GM04504 (cell line): ENCODE measurements at regions not wholly inside any gene's neighbourhood (a gene's known extent, or its start where the extent isn't known, plus 50 kb on each side); places are given as distances from the start of the nearest gene placed in this dataset.

ENCODE experiments used
- DNase-seq: peaks from one replicate; pipeline ENCODE4 v3.0.0-alpha.2; 2012; ENCODE audit warnings: low read depth

GRCh38 chr21:23732776-23733175, 1874.5 kb downstream of the MRPL39 start:
- no peak for DNase-seq

GRCh38 chr21:23729331-23729730, 1878.0 kb downstream of the MRPL39 start:
- no peak for DNase-seq

- no peak for DNase-seq
Observed at GRCh38 chr21:23725576-23725975, 1881.7 kb downstream of the MRPL39 start.

- DNase-seq: no peak
Observed at GRCh38 chr21:23718446-23719285, 1888.6 kb downstream of the MRPL39 start.

- DNase-seq: no peak
Observed at GRCh38 chr21:23712166-23712565, 1895.1 kb downstream of the MRPL39 start.

- DNase-seq: no peak
Observed at GRCh38 chr21:23706431-23706830, 1900.8 kb downstream of the MRPL39 start.

- no peak for DNase-seq
Observed at GRCh38 chr21:23699402-23699801, 1907.9 kb downstream of the MRPL39 start.

- no peak for DNase-seq
Observed at GRCh38 chr21:23698619-23699018, 1908.7 kb downstream of the MRPL39 start.

GRCh38 chr21:23695443-23695842, 1911.8 kb downstream of the MRPL39 start:
- DNase-seq: no peak

- no peak for DNase-seq
Observed at GRCh38 chr21:23694390-23694789, 1912.9 kb downstream of the MRPL39 start.

- DNase-seq: no peak
Observed at GRCh38 chr21:23690316-23690715, 1917.0 kb downstream of the MRPL39 start.

- DNase-seq: no peak
Observed at GRCh38 chr21:23686737-23687523, 1920.4 kb downstream of the MRPL39 start.

- DNase-seq: no peak
Observed at GRCh38 chr21:23684431-23684830, 1922.8 kb downstream of the MRPL39 start.

- no peak for DNase-seq
Observed at GRCh38 chr21:23664193-23664694, 1943.0 kb downstream of the MRPL39 start.

- DNase-seq: no peak
Observed at GRCh38 chr21:23660560-23660959, 1946.7 kb downstream of the MRPL39 start.

GRCh38 chr21:23644768-23645167, 1962.5 kb downstream of the MRPL39 start:
- DNase-seq: no peak

GRCh38 chr21:23639721-23640120, 1967.6 kb downstream of the MRPL39 start:
- no peak for DNase-seq

- no peak for DNase-seq
Observed at GRCh38 chr21:23638131-23638695, 1969.1 kb downstream of the MRPL39 start.

GRCh38 chr21:23633447-23633940, 1973.8 kb downstream of the MRPL39 start:
- DNase-seq: no peak

GRCh38 chr21:23624281-23624680, 1983.0 kb downstream of the MRPL39 start:
- no peak for DNase-seq

- no peak for DNase-seq
Observed at GRCh38 chr21:23613014-23613413, 1994.3 kb downstream of the MRPL39 start.

GRCh38 chr21:23612210-23612609, 1995.1 kb downstream of the MRPL39 start:
- DNase-seq: no peak
